ENCODE measurements at regions not wholly inside any gene's neighbourhood (a gene's known extent, or its start where the extent isn't known, plus 50 kb on each side); places are given as distances from the start of the nearest gene placed in this dataset.

GRCh38 chr2:106280722-106281446 lies 86.8 kb upstream of the UXS1 start:
- no peaks in the 10 kb centered on the region for H3K9me3 ChIP-seq (ENCODE audit: low read length)
- no peak overlapping the region for H3K27ac ChIP-seq (ENCODE audit: low read depth, low read length, poor library complexity, severe bottlenecking)
- no peaks in the 10 kb centered on the region for H3K9me2 ChIP-seq (ENCODE audit: low read depth, low read length)
- no peaks in the 10 kb centered on the region for H4K20me1 ChIP-seq (ENCODE audit: insufficient read depth, low read length)
- no peaks in the 10 kb centered on the region for H3K4me1 ChIP-seq (ENCODE audit: insufficient read depth, low read length, severe bottlenecking)
- no peak overlapping the region for H3K4me3 ChIP-seq (ENCODE audit: low read depth, low read length, poor library complexity, severe bottlenecking)
- no peaks in the 10 kb centered on the region for H3K79me2 ChIP-seq (ENCODE audit: insufficient read depth, low read length)
- no peaks in the 10 kb centered on the region for H3F3A ChIP-seq (ENCODE audit: insufficient read depth, low read length)
- H3K4me2 ChIP-seq (ENCODE audit: low read length) = no peak overlapping the region
- H3K27me3 ChIP-seq (ENCODE audit: insufficient read depth, low read length) = no peaks in the 10 kb centered on the region
- H3K9ac ChIP-seq (ENCODE audit: low read length) = no peak overlapping the region
- no peak overlapping the region for H2AFZ ChIP-seq (ENCODE audit: low read length)
- H3K36me3 ChIP-seq (ENCODE audit: insufficient read depth, low read length) = no peaks in the 10 kb centered on the region
- no peak for TF ChIP-seq CTCF (IDR thresholded peaks at IDR 0.05; ENCODE audit: low read length)
- TF ChIP-seq EZH2 (IDR thresholded peaks at IDR 0.05; ENCODE audit: borderline replicate concordance, low read length) = no peak

GRCh38 chr2:106280224-106280623 lies 86.1 kb upstream of the UXS1 start:
- no peaks in the 10 kb centered on the region for H3K27me3 ChIP-seq (ENCODE audit: insufficient read depth, low read length)
- no peaks in the 10 kb centered on the region for H3K4me1 ChIP-seq (ENCODE audit: insufficient read depth, low read length, severe bottlenecking)

GRCh38 chr2:106278112-106278876 lies 84.2 kb upstream of the UXS1 start:
- H4K20me1 ChIP-seq (ENCODE audit: insufficient read depth, low read length) = no peaks in the 10 kb centered on the region
- no peak overlapping the region for H3K4me3 ChIP-seq (ENCODE audit: low read depth, low read length, poor library complexity, severe bottlenecking)
- H3K4me2 ChIP-seq (ENCODE audit: low read length) = no peak overlapping the region
- no peak overlapping the region for H2AFZ ChIP-seq (ENCODE audit: low read length)
- no peak overlapping the region for H3K9ac ChIP-seq (ENCODE audit: low read length)
- H3F3A ChIP-seq (ENCODE audit: insufficient read depth, low read length) = no peaks in the 10 kb centered on the region
- H3K79me2 ChIP-seq (ENCODE audit: insufficient read depth, low read length) = no peaks in the 10 kb centered on the region
- no peaks in the 10 kb centered on the region for H3K27me3 ChIP-seq (ENCODE audit: insufficient read depth, low read length)
- TF ChIP-seq CTCF (IDR thresholded peaks at IDR 0.05; ENCODE audit: low read length) = no peak
- TF ChIP-seq EZH2 (IDR thresholded peaks at IDR 0.05; ENCODE audit: borderline replicate concordance, low read length) = no peak
- H3K9me2 ChIP-seq (ENCODE audit: low read depth, low read length) = no peaks in the 10 kb centered on the region
- no peak overlapping the region for H3K27ac ChIP-seq (ENCODE audit: low read depth, low read length, poor library complexity, severe bottlenecking)
- H3K9me3 ChIP-seq (ENCODE audit: low read length) = no peaks in the 10 kb centered on the region
- H3K36me3 ChIP-seq (ENCODE audit: insufficient read depth, low read length) = no peaks in the 10 kb centered on the region
- H3K4me1 ChIP-seq (ENCODE audit: insufficient read depth, low read length, severe bottlenecking) = no peaks in the 10 kb centered on the region

More at GRCh38 chr2:106280224-106280623, 86.1 kb upstream of the UXS1 start:
- H3F3A ChIP-seq (ENCODE audit: insufficient read depth, low read length) = no peaks in the 10 kb centered on the region
- H3K4me2 ChIP-seq (ENCODE audit: low read length) = no peak overlapping the region
- TF ChIP-seq CTCF (IDR thresholded peaks at IDR 0.05; ENCODE audit: low read length) (no peak), EZH2 (IDR thresholded peaks at IDR 0.05; ENCODE audit: borderline replicate concordance, low read length) (no peak)
- H3K9ac ChIP-seq (ENCODE audit: low read length) = no peak overlapping the region
- H3K27ac ChIP-seq (ENCODE audit: low read depth, low read length, poor library complexity, severe bottlenecking) = no peak overlapping the region
- no peaks in the 10 kb centered on the region for H3K79me2 ChIP-seq (ENCODE audit: insufficient read depth, low read length)
- H3K9me3 ChIP-seq (ENCODE audit: low read length) = no peaks in the 10 kb centered on the region
- H3K9me2 ChIP-seq (ENCODE audit: low read depth, low read length) = no peaks in the 10 kb centered on the region
- no peaks in the 10 kb centered on the region for H4K20me1 ChIP-seq (ENCODE audit: insufficient read depth, low read length)
- no peak overlapping the region for H3K4me3 ChIP-seq (ENCODE audit: low read depth, low read length, poor library complexity, severe bottlenecking)
- H3K36me3 ChIP-seq (ENCODE audit: insufficient read depth, low read length) = no peaks in the 10 kb centered on the region
- no peak overlapping the region for H2AFZ ChIP-seq (ENCODE audit: low read length)

Data from OCI-LY1 (cell line).